WTC11 (cell line): ENCODE measurements at regions not wholly inside any gene's neighbourhood (a gene's known extent, or its start where the extent isn't known, plus 50 kb on each side); places are given as distances from the start of the nearest gene placed in this dataset.

Experiments
- E2F1 ChIP-seq: sonication (generic); formaldehyde crosslinking; IDR thresholded peaks from 2 replicates; pipeline ENCODE4 v1.8.0; 2022; ENCODE audit warnings: mild to moderate bottlenecking, missing genetic modification reagents
- ESRRA ChIP-seq: sonication (generic); formaldehyde crosslinking; IDR thresholded peaks from 2 replicates; pipeline ENCODE4 v1.8.1; 2022; ENCODE audit warnings: mild to moderate bottlenecking, missing genetic modification reagents, borderline replicate concordance
- IRF2 ChIP-seq: sonication (generic); formaldehyde crosslinking; IDR thresholded peaks from 2 replicates; pipeline ENCODE4 v1.8.0; 2022; ENCODE audit warnings: low read depth, missing genetic modification reagents, borderline replicate concordance
- JUN ChIP-seq: sonication (generic); formaldehyde crosslinking; IDR thresholded peaks from 2 replicates; pipeline ENCODE4 v1.8.0; 2023; ENCODE audit warnings: mild to moderate bottlenecking, missing genetic modification reagents
- MAX ChIP-seq: sonication (generic); formaldehyde crosslinking; IDR thresholded peaks from 2 replicates; pipeline ENCODE4 v1.8.0; 2022; ENCODE audit warnings: mild to moderate bottlenecking, missing genetic modification reagents
- NFE2L1 ChIP-seq: sonication (generic); formaldehyde crosslinking; IDR thresholded peaks from 2 replicates; pipeline ENCODE4 v1.8.1; 2023; ENCODE audit warnings: missing genetic modification reagents
- SMAD3 ChIP-seq: sonication (generic); formaldehyde crosslinking; IDR thresholded peaks from 2 replicates; pipeline ENCODE4 v1.8.0; 2022; ENCODE audit warnings: missing genetic modification reagents, mild to moderate bottlenecking, borderline replicate concordance
- SP1 ChIP-seq: sonication (generic); formaldehyde crosslinking; conservative IDR thresholded peaks from 2 replicates; pipeline ENCODE4 v1.8.1; 2022; ENCODE audit warnings: missing genetic modification reagents
- USF1 ChIP-seq: sonication (generic); formaldehyde crosslinking; IDR thresholded peaks from 2 replicates; pipeline ENCODE4 v1.8.0; 2022; ENCODE audit warnings: mild to moderate bottlenecking, missing genetic modification reagents
- ZNF121 ChIP-seq: sonication (generic); formaldehyde crosslinking; IDR thresholded peaks from 2 replicates; pipeline ENCODE4 v1.8.0; 2023; ENCODE audit warnings: missing genetic modification reagents
- ZNF416 ChIP-seq: fragments of 250-450 bp; sonication (Bioruptor Pico); IDR thresholded peaks from 2 replicates; pipeline ENCODE4 v1.9.0; 2021; ENCODE audit warnings: mild to moderate bottlenecking, inconsistent platforms
- TF ChIP-seq, protein P1 (sequence below): sonication (generic); formaldehyde crosslinking; IDR thresholded peaks from 2 replicates; pipeline ENCODE4 v1.8.1; 2022; ENCODE audit warnings: low read depth, missing genetic modification reagents, borderline replicate concordance
- TF ChIP-seq, protein P2 (sequence below): fragments of 200-600 bp; IDR thresholded peaks from 2 replicates; pipeline ENCODE4 v1.8.0; 2022; ENCODE audit warnings: antibody characterized with exemption

DNA sequence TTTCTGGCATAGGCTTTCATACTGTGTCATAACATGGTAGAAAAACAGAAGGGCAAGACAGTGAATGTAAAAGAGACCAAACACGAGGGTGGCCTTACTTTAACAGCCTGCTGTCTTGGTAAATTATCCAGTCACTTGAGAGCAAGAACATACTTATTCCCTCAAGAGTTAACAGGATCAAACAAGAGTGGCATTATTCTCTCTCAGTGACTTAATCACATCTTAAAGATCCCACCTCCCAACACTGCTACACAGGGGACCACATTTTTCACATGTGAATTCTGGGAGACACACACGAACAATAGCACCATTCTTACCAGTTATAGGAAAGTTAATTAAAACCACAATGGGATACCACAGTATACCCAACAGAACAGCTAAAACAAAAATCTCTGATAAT, 898.0 kb upstream of the C9orf72 start:
- no peak for TF ChIP-seq IRF2 (CRISPR knock-in tag)
- TF ChIP-seq, protein P1, sequence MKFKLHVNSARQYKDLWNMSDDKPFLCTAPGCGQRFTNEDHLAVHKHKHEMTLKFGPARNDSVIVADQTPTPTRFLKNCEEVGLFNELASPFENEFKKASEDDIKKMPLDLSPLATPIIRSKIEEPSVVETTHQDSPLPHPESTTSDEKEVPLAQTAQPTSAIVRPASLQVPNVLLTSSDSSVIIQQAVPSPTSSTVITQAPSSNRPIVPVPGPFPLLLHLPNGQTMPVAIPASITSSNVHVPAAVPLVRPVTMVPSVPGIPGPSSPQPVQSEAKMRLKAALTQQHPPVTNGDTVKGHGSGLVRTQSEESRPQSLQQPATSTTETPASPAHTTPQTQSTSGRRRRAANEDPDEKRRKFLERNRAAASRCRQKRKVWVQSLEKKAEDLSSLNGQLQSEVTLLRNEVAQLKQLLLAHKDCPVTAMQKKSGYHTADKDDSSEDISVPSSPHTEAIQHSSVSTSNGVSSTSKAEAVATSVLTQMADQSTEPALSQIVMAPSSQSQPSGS (CRISPR knock-in tag): no peak
- TF ChIP-seq E2F1: no peak
- TF ChIP-seq SP1 (CRISPR knock-in tag): no peak
- no peak for TF ChIP-seq USF1 (CRISPR knock-in tag)
- TF ChIP-seq, protein P2, sequence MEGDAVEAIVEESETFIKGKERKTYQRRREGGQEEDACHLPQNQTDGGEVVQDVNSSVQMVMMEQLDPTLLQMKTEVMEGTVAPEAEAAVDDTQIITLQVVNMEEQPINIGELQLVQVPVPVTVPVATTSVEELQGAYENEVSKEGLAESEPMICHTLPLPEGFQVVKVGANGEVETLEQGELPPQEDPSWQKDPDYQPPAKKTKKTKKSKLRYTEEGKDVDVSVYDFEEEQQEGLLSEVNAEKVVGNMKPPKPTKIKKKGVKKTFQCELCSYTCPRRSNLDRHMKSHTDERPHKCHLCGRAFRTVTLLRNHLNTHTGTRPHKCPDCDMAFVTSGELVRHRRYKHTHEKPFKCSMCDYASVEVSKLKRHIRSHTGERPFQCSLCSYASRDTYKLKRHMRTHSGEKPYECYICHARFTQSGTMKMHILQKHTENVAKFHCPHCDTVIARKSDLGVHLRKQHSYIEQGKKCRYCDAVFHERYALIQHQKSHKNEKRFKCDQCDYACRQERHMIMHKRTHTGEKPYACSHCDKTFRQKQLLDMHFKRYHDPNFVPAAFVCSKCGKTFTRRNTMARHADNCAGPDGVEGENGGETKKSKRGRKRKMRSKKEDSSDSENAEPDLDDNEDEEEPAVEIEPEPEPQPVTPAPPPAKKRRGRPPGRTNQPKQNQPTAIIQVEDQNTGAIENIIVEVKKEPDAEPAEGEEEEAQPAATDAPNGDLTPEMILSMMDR: no peak
- no peak for TF ChIP-seq MAX
- no peak for TF ChIP-seq JUN (CRISPR knock-in tag)
- no peak for TF ChIP-seq NFE2L1 (CRISPR knock-in tag)
- no peak for TF ChIP-seq SMAD3 (CRISPR knock-in tag)
- TF ChIP-seq ZNF416 (CRISPR knock-in tag): no peak
- TF ChIP-seq ESRRA: no peak
- no peak for TF ChIP-seq ZNF121 (CRISPR knock-in tag)
